Uterus (tissue), 2 donors: ENCODE measurements at regions not wholly inside any gene's neighbourhood (a gene's known extent, or its start where the extent isn't known, plus 50 kb on each side); places are given as distances from the start of the nearest gene placed in this dataset.

ENCODE experiments used
- POLR2A ChIP-seq, 2 donors: fragments of 450-650 bp; IDR thresholded peaks; one replicate each; pipeline ENCODE4 v1.6.1; 2016; ENCODE audit warnings: antibody characterized with exemption in 2 of 2, mild to moderate bottlenecking in 1 of 2, moderate library complexity in 1 of 2
- TF ChIP-seq, protein P1 (sequence below), 4 experiments: fragments of 200-600 bp in 2 of 4; fragments of 450-650 bp in 2 of 4; sonication (generic) in 2 of 4; IDR thresholded peaks; one replicate each; pipeline ENCODE4 v1.5.1; 2016 to 2019; ENCODE audit warnings: antibody characterized with exemption in 4 of 4, mild to moderate bottlenecking in 2 of 4, moderate library complexity in 1 of 4

DNA sequence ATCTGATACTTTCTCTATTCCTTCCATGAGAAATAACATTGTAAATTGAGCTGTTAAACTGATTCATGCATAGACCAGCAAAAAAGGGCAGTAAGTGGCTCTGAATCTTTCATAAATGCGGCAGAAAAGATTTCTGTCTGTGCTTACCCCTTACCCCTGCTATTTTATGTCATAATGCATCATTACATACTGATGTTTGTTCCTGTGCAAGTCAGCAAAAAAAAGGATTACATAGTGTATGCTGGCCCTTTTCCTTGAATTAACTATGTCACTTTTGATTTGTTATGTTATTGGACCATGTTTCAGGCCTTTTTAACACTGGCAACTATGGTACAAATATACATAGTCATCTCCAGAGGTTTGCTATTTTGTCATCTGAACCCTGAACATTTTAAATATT is 2159.7 kb downstream of the PCDH7 start:
- TF ChIP-seq, protein P1, sequence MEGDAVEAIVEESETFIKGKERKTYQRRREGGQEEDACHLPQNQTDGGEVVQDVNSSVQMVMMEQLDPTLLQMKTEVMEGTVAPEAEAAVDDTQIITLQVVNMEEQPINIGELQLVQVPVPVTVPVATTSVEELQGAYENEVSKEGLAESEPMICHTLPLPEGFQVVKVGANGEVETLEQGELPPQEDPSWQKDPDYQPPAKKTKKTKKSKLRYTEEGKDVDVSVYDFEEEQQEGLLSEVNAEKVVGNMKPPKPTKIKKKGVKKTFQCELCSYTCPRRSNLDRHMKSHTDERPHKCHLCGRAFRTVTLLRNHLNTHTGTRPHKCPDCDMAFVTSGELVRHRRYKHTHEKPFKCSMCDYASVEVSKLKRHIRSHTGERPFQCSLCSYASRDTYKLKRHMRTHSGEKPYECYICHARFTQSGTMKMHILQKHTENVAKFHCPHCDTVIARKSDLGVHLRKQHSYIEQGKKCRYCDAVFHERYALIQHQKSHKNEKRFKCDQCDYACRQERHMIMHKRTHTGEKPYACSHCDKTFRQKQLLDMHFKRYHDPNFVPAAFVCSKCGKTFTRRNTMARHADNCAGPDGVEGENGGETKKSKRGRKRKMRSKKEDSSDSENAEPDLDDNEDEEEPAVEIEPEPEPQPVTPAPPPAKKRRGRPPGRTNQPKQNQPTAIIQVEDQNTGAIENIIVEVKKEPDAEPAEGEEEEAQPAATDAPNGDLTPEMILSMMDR (IDR thresholded peaks at IDR 0.05) = no peak
- TF ChIP-seq POLR2A (IDR thresholded peaks at IDR 0.05) = no peak
